ENCODE measurements at regions not wholly inside any gene's neighbourhood (a gene's known extent, or its start where the extent isn't known, plus 50 kb on each side); places are given as distances from the start of the nearest gene placed in this dataset.
"Not testable (repeated sequence)": the region's sequence is repeated elsewhere in the genome, so short reads cannot be mapped to it uniquely, and the experiment has no call there.

DNA sequence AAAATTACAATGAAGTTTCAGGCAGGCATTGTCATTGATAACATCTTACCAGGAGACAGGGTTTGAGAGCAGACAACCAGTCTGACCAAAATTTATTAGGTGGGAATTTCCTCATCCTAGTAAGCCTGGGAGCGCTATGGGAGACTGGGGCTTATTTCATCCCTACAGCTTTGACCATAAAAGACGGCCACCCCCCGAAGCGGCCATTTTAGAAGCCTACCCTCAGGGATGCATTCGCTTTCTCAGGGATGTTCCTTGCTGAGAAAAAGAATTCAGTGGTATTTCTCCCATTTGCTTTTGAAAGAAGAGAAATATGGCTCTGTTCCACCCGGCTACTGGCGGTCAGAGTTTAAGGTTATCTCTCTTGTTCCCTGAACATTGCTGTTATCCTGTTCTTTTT lies 218.4 kb downstream of the PRELID2 start:
- H3K4me1 Mint-ChIP-seq, H3K9me3 Mint-ChIP-seq, H3K27me3 Mint-ChIP-seq, H3K4me3 Mint-ChIP-seq, H3K36me3 Mint-ChIP-seq, H3K27ac Mint-ChIP-seq: not testable (repeated sequence)

DNA sequence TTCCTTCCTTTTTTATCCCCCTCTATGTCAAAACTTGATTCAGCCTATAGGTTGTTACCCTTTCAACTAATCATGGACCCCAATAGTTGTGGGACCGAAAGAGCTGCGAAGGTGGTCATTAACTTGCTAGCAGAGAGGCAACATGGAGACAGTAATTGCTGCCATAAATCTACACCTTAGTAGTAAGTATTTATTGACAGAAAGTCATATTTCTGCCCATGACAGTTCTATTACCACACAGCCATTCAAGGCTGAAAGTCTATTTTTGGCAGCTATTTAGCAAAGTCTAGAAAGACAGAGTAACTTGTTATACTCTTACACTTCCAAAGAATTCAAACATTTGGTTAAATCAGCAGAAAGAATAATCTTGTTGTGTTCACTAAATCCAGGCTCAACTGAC lies 236.2 kb downstream of the PRELID2 start:
- H3K27me3 Mint-ChIP-seq = no peaks in the 10 kb centered on the region
- H3K4me1 Mint-ChIP-seq = no peaks in the 10 kb centered on the region
- no peak overlapping the region for H3K27ac Mint-ChIP-seq
- no peaks in the 10 kb centered on the region for H3K9me3 Mint-ChIP-seq
- no peak overlapping the region for H3K4me3 Mint-ChIP-seq
- H3K36me3 Mint-ChIP-seq = no peaks in the 10 kb centered on the region

DNA sequence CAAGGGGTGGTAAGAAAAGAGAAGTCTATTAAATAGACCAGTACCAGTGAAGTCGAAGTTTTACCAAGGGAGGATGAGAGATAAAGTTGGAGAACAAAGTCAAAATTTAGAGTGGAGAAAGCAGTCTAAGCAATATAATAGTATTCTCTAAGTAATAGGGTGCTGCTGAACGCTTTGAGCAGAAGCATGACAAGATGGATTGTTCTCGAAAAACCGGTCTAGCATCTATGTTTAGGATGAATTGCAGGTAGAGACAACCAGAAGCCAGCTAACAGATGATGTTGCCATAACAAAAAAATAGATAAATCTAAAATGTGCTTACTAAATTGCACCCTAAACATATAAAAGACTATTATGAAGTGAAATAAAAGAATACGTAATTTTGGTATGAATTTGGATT lies 237.0 kb downstream of the PRELID2 start:
- Mint-ChIP-seq H3K27ac (no peak overlapping the region), H3K36me3 (no peaks in the 10 kb centered on the region), H3K4me1 (no peaks in the 10 kb centered on the region), H3K9me3 (peaks cover 2% of the 10 kb centered on the region), H3K4me3 (no peak overlapping the region), H3K27me3 (no peaks in the 10 kb centered on the region)

DNA sequence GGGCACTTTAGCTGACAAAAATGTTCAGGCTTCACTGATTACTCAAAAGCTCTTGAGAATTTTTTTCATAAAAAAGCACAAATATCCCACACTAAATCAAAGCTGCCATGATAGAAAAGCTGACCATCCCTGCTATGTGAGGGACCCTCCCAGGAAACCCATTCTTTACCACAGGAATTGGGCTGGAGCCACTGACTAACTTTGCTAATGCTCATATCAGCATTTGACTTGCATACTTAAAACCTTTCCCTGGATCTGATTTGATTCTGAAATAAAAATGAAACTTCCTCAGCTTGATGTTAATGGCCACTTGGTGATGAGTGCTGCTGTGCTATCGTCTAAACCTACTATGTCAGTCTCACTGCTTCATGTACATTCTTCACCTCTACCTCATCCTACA lies 243.6 kb downstream of the PRELID2 start:
- Mint-ChIP-seq H3K27me3 (no peaks in the 10 kb centered on the region), H3K4me3 (no peak overlapping the region), H3K36me3 (no peaks in the 10 kb centered on the region), H3K27ac (no peak overlapping the region), H3K9me3 (peaks cover 3% of the 10 kb centered on the region), H3K4me1 (no peaks in the 10 kb centered on the region)

DNA sequence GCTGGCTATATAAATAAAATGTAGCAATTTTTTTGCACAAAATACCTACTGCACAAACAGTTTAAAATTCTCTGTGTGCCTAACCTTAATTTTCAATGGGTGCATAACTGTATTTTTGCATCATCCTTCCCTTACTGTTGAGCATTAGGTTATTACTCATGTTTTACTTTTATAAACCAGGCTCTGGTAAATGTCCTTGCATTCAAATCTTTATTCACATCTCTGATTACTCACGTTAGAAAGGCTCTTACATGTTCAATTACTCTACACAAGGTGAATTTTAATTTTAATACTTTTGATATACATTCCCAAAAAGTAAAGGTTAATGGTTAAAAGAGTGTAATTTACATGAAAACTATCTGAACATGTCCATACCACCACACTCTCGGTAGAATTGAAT lies 246.1 kb downstream of the PRELID2 start:
- Mint-ChIP-seq H3K9me3 (peaks cover 15% of the 10 kb centered on the region), H3K4me3 (no peak overlapping the region), H3K4me1 (no peaks in the 10 kb centered on the region), H3K36me3 (no peaks in the 10 kb centered on the region), H3K27ac (no peak overlapping the region), H3K27me3 (no peaks in the 10 kb centered on the region)

DNA sequence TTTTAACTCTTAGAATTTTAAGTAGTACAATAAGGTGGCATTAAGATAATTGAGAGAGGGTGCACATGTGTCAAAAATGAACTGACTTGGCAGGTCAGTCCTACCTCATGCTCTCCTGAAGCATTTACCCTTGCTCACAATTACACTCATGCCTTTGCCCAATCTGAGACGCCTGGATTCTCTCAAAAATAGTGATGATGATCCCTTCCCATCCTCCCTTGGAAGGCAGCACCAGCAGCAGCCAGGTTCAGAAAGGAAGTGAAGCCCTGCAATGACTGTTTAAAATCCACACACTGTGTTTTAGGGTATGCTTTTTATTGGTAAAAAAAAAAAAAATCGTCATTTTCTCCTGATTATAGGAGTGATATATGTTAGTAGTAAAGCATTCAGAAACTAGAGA lies 246.6 kb downstream of the PRELID2 start:
- peaks cover 17% of the 10 kb centered on the region for H3K9me3 Mint-ChIP-seq
- H3K4me3 Mint-ChIP-seq = no peak overlapping the region
- no peaks in the 10 kb centered on the region for H3K4me1 Mint-ChIP-seq
- H3K27me3 Mint-ChIP-seq = no peaks in the 10 kb centered on the region
- no peak overlapping the region for H3K27ac Mint-ChIP-seq
- H3K36me3 Mint-ChIP-seq = no peaks in the 10 kb centered on the region

DNA sequence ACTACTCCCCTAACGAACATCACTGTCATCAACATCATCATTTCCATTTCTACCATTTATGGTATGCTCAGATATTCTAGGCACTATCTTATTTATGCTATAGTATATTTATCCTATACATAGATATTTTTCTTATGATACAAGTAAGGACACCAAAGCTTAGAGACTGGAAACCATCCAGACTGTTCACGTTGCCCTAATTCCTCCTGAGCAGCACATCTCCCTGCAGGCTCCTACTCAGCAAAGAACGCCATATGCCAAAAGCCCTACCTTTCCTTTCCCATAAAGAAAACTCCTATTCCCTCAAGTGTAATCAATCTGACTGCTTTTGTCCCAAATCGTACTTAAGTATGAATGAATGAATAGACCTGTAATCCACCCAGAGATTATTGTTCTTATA lies 247.0 kb downstream of the PRELID2 start:
- Mint-ChIP-seq H3K27me3 (no peaks in the 10 kb centered on the region), H3K4me1 (no peaks in the 10 kb centered on the region), H3K36me3 (no peaks in the 10 kb centered on the region), H3K4me3 (no peak overlapping the region), H3K9me3 (peaks cover 14% of the 10 kb centered on the region), H3K27ac (no peak overlapping the region)

DNA sequence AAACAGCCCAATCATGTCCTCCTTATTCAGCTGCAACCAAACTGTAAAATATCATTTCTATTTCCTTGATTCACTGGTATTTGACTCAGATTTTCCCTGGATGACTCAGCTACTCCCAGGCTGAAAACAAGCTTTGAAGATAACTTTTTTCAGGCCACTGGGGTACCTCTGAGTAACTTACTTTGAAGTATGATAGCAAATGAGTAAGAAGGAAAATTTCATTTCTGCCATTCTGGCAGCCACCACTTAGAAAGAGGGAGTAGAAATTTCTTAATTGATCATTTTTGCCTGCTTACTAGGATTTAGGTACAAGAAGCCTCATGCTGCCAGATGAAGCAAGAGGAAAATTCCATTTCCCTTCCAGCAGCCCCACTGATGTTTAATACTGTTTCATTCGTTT lies 247.4 kb downstream of the PRELID2 start:
- H3K27ac Mint-ChIP-seq = no peak overlapping the region
- no peak overlapping the region for H3K4me3 Mint-ChIP-seq
- no peaks in the 10 kb centered on the region for H3K27me3 Mint-ChIP-seq
- H3K9me3 Mint-ChIP-seq = peaks cover 13% of the 10 kb centered on the region
- H3K36me3 Mint-ChIP-seq = no peaks in the 10 kb centered on the region
- no peaks in the 10 kb centered on the region for H3K4me1 Mint-ChIP-seq

DNA sequence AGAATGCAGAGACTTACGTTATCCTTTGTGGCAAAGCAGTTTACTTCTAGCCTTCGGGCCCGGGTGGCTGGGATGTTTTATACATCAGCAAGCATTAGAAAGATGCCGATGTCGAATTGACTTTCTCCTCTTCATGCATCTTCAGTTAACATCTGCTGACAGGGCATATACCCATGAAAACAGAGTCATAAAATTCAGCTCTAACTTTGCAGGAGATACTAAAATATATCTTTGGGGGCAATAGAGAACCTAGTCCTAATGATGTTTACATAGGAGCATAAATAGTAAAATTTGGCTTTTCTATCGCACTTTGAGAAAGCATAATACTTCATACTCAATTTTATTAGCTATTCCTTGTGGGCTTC lies 247.9 kb downstream of the PRELID2 start:
- Mint-ChIP-seq H3K27me3 (no peaks in the 10 kb centered on the region), H3K36me3 (no peaks in the 10 kb centered on the region), H3K9me3 (peaks cover 13% of the 10 kb centered on the region), H3K4me1 (no peaks in the 10 kb centered on the region), H3K27ac (no peak overlapping the region), H3K4me3 (no peak overlapping the region)

DNA sequence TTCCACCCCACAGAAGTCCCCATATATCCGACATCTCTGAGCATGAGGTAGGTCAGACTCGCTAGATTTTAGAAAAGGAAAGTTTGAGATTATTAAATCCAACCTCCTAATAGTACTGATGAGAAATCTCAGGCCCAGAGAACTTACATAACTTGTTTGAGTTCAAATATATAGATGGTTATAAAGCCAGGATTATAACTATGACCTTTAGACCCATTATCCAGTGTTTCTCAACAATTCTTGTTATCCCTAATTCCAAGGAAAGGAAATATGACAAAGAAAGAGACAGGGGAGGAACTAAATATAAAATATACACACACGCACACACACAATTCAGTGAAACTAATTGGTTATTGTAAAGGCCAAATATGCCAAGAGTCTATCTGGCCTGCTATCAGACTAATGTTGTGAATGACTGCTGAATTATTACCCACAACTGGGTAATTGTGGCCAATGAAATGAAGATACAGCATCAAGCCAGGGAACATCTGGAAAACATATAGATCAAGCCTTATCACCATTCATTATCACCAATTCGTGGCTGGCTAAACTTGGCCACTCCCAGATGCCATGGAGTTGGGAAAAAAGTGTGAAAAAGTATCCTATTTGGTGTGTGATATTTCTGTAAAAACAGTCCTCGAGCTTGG lies 248.4 kb downstream of the PRELID2 start:
- no peak overlapping the region for H3K27ac Mint-ChIP-seq
- no peak overlapping the region for H3K4me3 Mint-ChIP-seq
- H3K27me3 Mint-ChIP-seq = no peaks in the 10 kb centered on the region
- H3K9me3 Mint-ChIP-seq = peaks cover 13% of the 10 kb centered on the region
- no peaks in the 10 kb centered on the region for H3K4me1 Mint-ChIP-seq
- no peaks in the 10 kb centered on the region for H3K36me3 Mint-ChIP-seq

DNA sequence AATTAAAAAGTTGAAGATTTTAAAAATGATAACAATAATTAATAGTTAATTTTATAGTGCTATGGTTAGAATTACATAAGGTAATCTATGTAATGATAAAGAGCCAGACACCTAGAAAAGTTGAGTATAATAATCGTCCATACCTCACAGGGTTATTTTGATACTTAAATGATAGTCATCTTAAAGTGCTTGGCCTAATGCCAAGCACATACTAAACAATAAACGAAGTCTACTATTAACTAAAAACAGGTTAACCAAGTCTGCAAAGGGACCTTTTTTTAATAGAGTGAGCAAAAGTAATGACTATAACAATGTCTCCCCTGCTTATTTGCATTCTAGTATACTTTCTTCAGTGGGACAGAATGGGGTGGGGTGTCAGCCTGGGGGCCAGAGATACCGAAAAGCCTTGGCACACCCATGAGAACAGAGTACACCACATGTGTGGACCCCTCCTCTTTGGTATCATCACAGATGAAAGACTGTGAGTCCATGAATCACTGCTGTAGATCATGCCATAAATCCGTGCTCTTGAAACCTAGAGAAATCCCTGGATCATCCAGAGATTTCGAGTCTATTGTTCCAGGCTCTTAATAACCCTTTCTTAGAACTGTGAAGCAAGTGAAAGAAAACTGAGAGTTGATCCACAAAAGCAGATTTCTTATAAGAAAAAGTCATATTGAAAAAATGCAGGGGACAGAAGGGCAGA lies 249.5 kb downstream of the PRELID2 start:
- no peaks in the 10 kb centered on the region for H3K36me3 Mint-ChIP-seq
- H3K27ac Mint-ChIP-seq = no peak overlapping the region
- no peak overlapping the region for H3K4me3 Mint-ChIP-seq
- H3K27me3 Mint-ChIP-seq = no peaks in the 10 kb centered on the region
- H3K4me1 Mint-ChIP-seq = no peaks in the 10 kb centered on the region
- peaks cover 13% of the 10 kb centered on the region for H3K9me3 Mint-ChIP-seq

DNA sequence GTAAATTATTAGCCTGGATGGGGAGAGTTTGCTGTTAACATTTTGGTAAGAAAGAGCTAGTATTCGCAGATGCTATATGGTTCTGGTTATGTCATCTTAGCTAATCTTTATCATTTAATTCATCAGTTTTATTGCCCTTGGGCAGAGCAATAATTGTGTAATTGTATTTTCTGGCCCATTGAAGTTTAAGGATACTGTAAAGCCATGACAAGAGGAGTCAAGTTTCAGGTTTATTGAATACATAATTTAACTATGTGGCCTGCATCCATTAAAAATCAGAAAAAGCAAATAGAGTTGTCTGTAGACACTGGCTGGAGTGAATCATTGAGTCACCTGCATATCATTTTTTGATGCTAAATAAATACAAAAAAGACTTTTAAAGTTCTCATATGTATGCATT lies 255.8 kb downstream of the PRELID2 start:
- no peaks in the 10 kb centered on the region for H3K27me3 Mint-ChIP-seq
- H3K36me3 Mint-ChIP-seq = no peaks in the 10 kb centered on the region
- no peaks in the 10 kb centered on the region for H3K4me1 Mint-ChIP-seq

DNA sequence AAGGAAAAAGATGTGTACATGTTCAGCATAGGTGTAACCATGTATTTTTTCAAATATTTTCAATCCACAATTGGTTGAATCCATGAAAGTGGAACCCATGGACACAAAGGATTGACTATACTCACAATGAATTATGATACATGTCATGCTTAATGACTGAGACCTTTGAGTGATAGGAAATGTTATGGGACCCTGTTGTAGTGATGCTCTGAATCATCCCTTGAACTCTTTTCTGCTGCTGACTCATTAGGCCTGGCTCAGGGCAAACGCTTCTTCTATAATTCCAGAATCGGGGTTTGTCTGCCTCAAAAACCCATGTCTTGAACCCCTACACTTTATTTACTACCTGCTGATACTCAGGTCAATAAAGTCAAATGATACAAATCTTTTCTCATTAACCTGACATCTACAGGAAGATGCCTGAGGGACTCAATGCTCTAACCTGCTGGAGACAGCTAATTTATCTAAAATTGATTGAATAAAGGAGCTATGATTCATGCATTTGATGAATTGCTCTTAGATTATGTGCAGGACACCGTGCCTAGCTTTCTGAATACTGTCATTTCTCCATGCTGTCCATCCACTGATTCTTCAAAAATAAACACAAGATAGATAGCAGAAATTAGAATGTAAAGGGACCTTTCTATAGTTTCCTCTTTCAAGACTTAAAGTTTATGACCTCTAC lies 260.1 kb downstream of the PRELID2 start:
- peaks cover 29% of the 10 kb centered on the region for H3K9me3 Mint-ChIP-seq
- H3K27ac Mint-ChIP-seq = no peak overlapping the region
- H3K4me1 Mint-ChIP-seq = no peaks in the 10 kb centered on the region
- no peaks in the 10 kb centered on the region for H3K36me3 Mint-ChIP-seq
- H3K27me3 Mint-ChIP-seq = no peaks in the 10 kb centered on the region
- H3K4me3 Mint-ChIP-seq = no peak overlapping the region

More for the DNA sequence above, 255.8 kb downstream of the PRELID2 start:
- Mint-ChIP-seq H3K4me3 (no peak overlapping the region), H3K27ac (no peak overlapping the region), H3K9me3 (peaks cover 29% of the 10 kb centered on the region)

DNA sequence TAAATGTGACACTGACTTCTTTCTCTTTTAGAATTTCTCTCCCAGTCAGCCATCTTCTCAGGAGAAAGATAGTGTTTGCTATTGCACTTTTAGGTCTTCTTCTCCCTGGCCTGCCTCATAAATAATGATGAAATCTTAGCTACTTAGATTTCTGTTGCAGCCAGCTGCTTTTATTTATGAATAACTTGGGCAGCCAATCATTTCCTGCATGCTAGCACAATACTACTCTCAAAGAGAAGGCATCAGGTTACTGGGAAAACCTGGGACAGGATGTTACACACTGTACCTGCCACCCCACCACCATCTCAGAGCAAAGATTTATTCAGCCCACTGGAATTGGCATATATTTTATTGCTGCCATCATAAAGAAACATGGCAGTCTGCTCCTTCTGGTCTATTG lies 266.6 kb downstream of the PRELID2 start:
- Mint-ChIP-seq H3K36me3 (no peaks in the 10 kb centered on the region), H3K27ac (no peak overlapping the region), H3K27me3 (no peaks in the 10 kb centered on the region), H3K4me3 (no peak overlapping the region), H3K4me1 (no peaks in the 10 kb centered on the region), H3K9me3 (peaks cover 10% of the 10 kb centered on the region)

DNA sequence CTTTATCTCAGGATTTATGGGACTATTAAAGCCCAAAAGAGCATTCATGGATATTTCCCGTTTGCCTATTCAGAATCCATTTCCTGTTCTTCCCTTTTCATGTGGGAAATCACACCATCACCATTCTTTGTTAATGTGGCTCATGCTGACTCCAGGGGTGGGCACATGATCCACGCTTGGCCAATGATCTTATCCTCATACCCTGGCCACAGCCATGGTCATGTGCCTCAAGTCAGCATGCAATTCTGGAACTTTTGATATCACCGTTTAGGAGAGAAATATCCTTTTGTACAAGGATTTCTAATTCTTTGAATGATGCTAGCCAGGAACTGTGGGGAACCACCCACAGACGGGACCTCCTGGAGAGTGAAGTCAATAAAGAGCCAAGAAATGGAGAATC lies 272.2 kb downstream of the PRELID2 start:
- peaks cover 14% of the 10 kb centered on the region for H3K9me3 Mint-ChIP-seq
- no peaks in the 10 kb centered on the region for H3K4me1 Mint-ChIP-seq
- no peak overlapping the region for H3K4me3 Mint-ChIP-seq
- no peaks in the 10 kb centered on the region for H3K36me3 Mint-ChIP-seq
- no peaks in the 10 kb centered on the region for H3K27me3 Mint-ChIP-seq
- H3K27ac Mint-ChIP-seq = no peak overlapping the region

DNA sequence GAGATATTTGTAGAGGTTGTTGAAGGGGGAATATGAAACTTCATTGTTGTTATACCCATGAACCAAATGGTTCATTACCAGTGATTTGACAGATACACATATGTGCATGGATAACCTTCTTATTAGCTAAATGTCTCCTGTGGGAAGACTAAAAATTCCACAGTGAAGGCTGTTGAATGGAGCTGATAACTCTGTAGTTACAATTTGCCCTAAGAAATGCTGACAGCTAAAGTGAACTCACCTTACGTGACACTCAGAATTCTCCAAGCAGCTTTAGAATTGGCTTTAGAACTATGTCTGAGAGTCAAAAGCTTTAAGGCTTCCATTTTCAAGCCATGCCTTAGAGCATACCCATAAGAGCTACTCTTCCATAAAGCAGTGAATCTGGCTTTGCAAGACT lies 276.9 kb downstream of the PRELID2 start:
- H3K4me1 Mint-ChIP-seq = no peaks in the 10 kb centered on the region
- H3K36me3 Mint-ChIP-seq = no peaks in the 10 kb centered on the region
- H3K4me3 Mint-ChIP-seq = no peak overlapping the region
- H3K27ac Mint-ChIP-seq = no peak overlapping the region
- peaks cover 4% of the 10 kb centered on the region for H3K9me3 Mint-ChIP-seq
- H3K27me3 Mint-ChIP-seq = no peaks in the 10 kb centered on the region
